Upper lobe of left lung (tissue), 4 donors: ENCODE measurements at regions not wholly inside any gene's neighbourhood (a gene's known extent, or its start where the extent isn't known, plus 50 kb on each side); places are given as distances from the start of the nearest gene placed in this dataset.

Source experiments
- POLR2A ChIP-seq, 4 donors: fragments of 450-650 bp; IDR thresholded peaks; one replicate each; pipeline ENCODE4 v1.5.1; 2016 to 2017; ENCODE audit warnings: antibody characterized with exemption in 4 of 4, mild to moderate bottlenecking in 2 of 4
- POLR2AphosphoS5 ChIP-seq, 2 donors: sonication (generic); formaldehyde crosslinking; IDR thresholded peaks; one replicate each; pipeline ENCODE4 v1.5.1; 2017; ENCODE audit warnings: antibody characterized with exemption in 2 of 2
- TF ChIP-seq, protein P1 (sequence below), 6 experiments: fragments of 450-650 bp in 4 of 6; fragments of 200-600 bp in 2 of 6; sonication (generic) in 2 of 6; IDR thresholded peaks; one replicate each; pipeline ENCODE4 v1.5.1; 2016 to 2019; ENCODE audit warnings: antibody characterized with exemption in 6 of 6

- TF ChIP-seq POLR2AphosphoS5 (IDR thresholded peaks at IDR 0.05) (no peak), POLR2A (IDR thresholded peaks at IDR 0.05) (no peak)
- TF ChIP-seq, protein P1, sequence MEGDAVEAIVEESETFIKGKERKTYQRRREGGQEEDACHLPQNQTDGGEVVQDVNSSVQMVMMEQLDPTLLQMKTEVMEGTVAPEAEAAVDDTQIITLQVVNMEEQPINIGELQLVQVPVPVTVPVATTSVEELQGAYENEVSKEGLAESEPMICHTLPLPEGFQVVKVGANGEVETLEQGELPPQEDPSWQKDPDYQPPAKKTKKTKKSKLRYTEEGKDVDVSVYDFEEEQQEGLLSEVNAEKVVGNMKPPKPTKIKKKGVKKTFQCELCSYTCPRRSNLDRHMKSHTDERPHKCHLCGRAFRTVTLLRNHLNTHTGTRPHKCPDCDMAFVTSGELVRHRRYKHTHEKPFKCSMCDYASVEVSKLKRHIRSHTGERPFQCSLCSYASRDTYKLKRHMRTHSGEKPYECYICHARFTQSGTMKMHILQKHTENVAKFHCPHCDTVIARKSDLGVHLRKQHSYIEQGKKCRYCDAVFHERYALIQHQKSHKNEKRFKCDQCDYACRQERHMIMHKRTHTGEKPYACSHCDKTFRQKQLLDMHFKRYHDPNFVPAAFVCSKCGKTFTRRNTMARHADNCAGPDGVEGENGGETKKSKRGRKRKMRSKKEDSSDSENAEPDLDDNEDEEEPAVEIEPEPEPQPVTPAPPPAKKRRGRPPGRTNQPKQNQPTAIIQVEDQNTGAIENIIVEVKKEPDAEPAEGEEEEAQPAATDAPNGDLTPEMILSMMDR (IDR thresholded peaks at IDR 0.05), result no peak
These were observed 193.3 kb downstream of the TMEM200A start for GRCh38 chr6:130559166-130559565.
